ENCODE measurements at regions not wholly inside any gene's neighbourhood (a gene's known extent, or its start where the extent isn't known, plus 50 kb on each side); places are given as distances from the start of the nearest gene placed in this dataset.

- peak in 1 of 2 experiments; percentile 20 for DNase-seq (ENCODE audit: low read depth in 2 of 2)
Measured at GRCh38 chr9:38160613-38161215, 91.7 kb upstream of the SHB start.

- DNase-seq (ENCODE audit: low read depth in 2 of 2) = no peak
Measured at GRCh38 chr9:38159599-38159998, 90.6 kb upstream of the SHB start.

GRCh38 chr9:38158628-38159027 is 89.6 kb upstream of the SHB start:
- DNase-seq (ENCODE audit: low read depth in 2 of 2) = no peak

- DNase-seq (ENCODE audit: low read depth in 2 of 2) = no peak
Measured at GRCh38 chr9:38157711-38158110, 88.7 kb upstream of the SHB start.

- no peak for DNase-seq (ENCODE audit: low read depth in 2 of 2)
Measured at GRCh38 chr9:38154501-38155421, 85.7 kb upstream of the SHB start.

GRCh38 chr9:38153910-38154291 is 84.9 kb upstream of the SHB start:
- DNase-seq (ENCODE audit: low read depth in 2 of 2) = no peak

GRCh38 chr9:38153152-38153909 is 84.3 kb upstream of the SHB start:
- DNase-seq (ENCODE audit: low read depth in 2 of 2) = no peak

GRCh38 chr9:38149647-38150046 is 80.6 kb upstream of the SHB start:
- DNase-seq (ENCODE audit: low read depth in 2 of 2) = no peak

GRCh38 chr9:38146844-38147243 is 77.8 kb upstream of the SHB start:
- DNase-seq (ENCODE audit: low read depth in 2 of 2) = no peak

- DNase-seq (ENCODE audit: low read depth in 2 of 2) = no peak
Measured at GRCh38 chr9:38145526-38146053, 76.6 kb upstream of the SHB start.

- DNase-seq (ENCODE audit: low read depth in 2 of 2) = peak; percentile 14 to 20
Measured at GRCh38 chr9:38144421-38144820, 75.4 kb upstream of the SHB start.

GRCh38 chr9:38141746-38142591 is 72.9 kb upstream of the SHB start:
- peak; percentile 56 to 62 for DNase-seq (ENCODE audit: low read depth in 2 of 2)

- no peak for DNase-seq (ENCODE audit: low read depth in 2 of 2)
Measured at GRCh38 chr9:38138276-38138675, 69.2 kb upstream of the SHB start.

- DNase-seq (ENCODE audit: low read depth in 2 of 2) = no peak
Measured at GRCh38 chr9:38137342-38137741, 68.3 kb upstream of the SHB start.

GRCh38 chr9:38136386-38136785 is 67.4 kb upstream of the SHB start:
- no peak for DNase-seq (ENCODE audit: low read depth in 2 of 2)

- no peak for DNase-seq (ENCODE audit: low read depth in 2 of 2)
Measured at GRCh38 chr9:38134611-38135237, 65.7 kb upstream of the SHB start.

- no peak for DNase-seq (ENCODE audit: low read depth in 2 of 2)
Measured at GRCh38 chr9:38133595-38133994, 64.6 kb upstream of the SHB start.

GRCh38 chr9:38132956-38133355 is 63.9 kb upstream of the SHB start:
- DNase-seq (ENCODE audit: low read depth in 2 of 2) = no peak

GRCh38 chr9:38131729-38132128 is 62.7 kb upstream of the SHB start:
- DNase-seq (ENCODE audit: low read depth in 2 of 2) = no peak

GRCh38 chr9:38130724-38131123 is 61.7 kb upstream of the SHB start:
- no peak for DNase-seq (ENCODE audit: low read depth in 2 of 2)

- no peak for DNase-seq (ENCODE audit: low read depth in 2 of 2)
Measured at GRCh38 chr9:38129366-38129765, 60.3 kb upstream of the SHB start.

All from fibroblast of skin of left quadriceps (primary cell).